ENCODE measurements at regions not wholly inside any gene's neighbourhood (a gene's known extent, or its start where the extent isn't known, plus 50 kb on each side); places are given as distances from the start of the nearest gene placed in this dataset.

DNA sequence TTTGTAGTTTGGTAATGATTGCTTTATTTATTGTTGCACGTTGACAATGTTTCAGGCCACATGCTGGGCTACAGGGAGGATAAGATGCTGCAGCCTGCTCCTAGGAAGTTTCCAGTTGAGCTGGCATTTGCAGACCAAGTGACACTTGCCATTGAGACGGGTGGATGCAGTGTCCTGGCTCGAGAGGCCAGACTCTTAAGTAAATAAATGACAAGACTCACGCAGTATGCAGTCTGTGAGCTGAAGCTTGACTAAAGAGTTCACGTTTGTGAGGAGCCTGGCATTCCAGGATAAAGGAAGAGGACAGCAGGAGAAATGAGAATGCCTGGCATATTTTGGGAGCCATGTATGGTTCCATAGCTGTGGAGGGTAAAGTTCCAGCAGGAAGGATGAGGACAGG, 105.8 kb downstream of the BAMBI start:
- FAIRE-seq, result no peak

DNA sequence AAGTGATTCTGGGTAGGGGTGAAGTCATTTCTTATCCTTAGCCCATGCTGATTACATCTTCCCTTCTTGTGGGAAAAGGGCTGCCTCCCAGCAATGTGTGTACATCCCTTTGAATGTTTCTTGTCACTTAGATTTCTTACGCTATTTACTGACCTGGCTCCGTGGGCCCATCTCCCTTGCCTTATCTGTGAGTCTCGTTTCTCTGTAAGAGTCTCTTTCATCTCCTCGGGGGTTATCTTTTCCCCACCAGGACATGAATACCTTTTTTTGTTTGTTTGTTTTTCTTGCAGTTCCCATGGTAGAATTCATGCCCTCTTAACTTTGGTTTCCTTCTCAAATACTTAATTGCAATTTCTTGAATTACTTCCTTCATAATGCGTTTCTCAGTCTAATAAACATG, 107.7 kb downstream of the BAMBI start:
- FAIRE-seq, result no peak

DNA sequence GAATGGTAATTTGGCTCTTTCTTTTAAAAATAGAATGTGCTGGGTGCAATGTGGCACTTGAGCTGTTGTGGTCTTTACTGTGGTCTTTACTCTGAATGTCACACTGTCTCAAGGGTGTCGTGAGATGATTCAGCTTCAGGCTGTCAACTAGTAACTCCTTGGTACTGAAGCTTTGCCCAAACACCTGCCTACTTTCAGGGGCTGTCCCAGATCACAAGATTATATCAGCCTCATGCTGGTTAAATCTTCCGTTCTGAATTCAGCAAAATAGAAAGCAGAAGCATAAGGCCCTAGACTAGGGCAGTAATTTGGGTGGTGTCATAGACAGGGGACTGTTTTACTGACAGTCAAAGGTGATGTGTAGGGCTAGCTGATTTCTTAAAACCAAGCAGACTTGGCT, 110.9 kb downstream of the BAMBI start:
- no peak for FAIRE-seq

DNA sequence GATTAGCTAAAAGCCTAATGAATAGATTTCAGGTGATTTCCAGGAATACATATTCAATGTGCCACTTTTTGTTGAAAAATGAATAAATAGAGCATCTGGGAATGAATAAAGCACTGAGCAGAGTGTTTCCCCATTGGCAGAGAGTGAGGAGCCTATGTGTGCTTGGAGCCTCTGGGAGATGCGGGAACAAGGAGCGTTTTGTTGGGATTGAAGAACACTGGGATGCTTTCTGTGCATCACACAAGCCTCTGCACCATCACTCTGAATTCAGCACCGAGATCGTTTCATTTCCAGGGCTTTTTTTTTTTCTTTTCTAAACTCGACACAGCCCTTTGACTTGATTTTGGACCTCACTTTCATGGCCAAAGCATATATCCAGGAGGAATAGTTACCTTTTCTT, 111.4 kb downstream of the BAMBI start:
- FAIRE-seq, result no peak

DNA sequence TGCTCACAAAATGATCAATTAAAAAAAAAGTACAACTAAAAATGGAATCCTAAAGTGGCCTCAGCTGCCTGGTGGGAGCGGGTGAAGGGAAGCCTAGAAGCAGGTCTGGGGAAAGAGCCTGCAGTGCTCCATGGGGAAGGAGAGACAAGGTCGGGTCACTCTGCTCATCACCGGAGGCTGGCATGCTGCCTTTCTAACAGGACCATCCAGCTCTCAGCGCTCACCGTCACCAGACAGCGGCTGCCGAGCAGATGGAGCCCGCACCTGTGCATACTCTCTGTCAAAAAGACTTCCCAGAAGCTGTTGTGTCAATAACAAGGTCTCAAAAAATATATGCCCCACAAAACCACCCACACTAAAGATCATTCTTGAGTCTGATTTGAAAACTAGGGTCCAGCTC, 112.8 kb downstream of the BAMBI start:
- FAIRE-seq, result no peak

DNA sequence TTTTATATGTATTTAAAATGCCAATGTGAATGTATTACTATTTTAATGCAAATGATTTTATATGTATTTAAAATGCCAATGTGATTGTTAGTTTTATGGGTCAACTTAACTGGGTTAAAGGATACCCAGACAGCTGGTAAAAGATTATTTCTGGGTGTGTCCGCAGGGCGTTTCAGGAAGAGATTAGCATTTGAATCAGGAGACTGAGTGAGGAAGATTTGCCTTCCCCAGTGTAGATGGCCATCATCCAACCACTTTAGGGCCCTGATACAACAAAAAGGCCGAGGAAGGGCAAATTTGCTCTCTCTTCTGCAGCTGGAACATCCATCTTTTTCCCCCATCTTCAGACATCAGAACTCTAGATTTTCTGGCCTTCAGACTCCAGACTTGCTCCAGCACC, 116.2 kb downstream of the BAMBI start:
- no peak for FAIRE-seq

DNA sequence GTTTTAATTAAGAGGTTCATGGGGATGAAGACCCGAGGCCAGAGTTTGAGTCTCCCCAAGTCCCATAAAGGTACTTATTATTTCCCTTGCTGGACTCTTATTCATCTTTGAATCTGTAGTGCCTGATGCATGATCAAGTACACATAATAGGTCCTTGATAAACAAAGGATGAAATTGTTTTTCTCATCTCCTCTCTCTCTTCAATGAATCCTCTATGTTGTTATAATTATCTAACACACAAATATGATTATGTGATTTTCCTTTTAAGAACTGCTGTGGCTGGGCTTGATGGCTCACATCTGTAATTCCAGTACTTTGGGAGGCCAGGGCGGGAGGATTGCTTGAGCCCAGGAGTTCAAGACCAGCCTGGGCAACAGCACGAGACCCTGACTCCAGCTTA, 117.7 kb downstream of the BAMBI start:
- no peak for FAIRE-seq

DNA sequence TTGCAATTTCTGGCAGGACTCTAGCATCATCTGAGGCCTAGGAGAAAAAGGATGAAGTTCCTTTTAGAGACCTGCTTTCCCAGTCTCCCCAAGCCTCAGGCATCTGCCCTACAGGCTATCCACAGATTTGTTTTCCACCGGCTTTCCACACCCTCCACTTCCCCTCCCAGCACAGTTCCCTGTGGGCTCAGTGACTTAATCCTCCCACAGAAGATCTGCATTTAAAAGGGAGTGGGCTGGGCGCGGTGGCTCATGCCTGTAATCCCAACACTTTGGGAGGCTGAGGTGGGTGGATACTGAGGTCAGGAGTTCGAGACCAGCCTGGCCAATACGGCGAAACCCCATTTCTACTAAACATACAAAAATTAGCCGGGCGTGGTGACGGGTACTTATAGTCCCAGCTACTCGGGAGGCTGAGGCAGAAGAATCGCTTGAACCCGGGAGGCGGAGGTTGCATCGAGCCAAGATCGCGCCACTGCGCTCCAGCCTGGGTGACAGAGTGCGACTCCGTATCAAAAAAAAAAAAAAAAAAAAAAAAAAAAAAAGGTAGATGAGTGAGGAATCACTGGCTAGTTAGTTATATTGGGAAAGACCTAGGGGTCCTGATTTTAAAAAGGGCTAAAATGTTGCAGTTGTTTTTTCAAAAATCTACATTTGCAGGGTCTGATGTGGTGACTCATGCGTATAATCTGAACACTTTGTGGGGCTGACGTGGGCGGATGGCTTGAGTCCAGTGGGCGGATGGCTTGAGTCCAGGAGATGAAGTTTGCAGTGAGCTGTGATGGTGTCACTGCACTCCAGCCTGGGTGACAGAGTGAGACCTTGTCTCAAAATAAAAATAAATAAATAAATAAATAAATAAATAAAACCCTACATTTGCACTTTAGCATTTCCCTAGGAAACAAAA, 119.5 kb downstream of the BAMBI start:
- no peak for FAIRE-seq

DNA sequence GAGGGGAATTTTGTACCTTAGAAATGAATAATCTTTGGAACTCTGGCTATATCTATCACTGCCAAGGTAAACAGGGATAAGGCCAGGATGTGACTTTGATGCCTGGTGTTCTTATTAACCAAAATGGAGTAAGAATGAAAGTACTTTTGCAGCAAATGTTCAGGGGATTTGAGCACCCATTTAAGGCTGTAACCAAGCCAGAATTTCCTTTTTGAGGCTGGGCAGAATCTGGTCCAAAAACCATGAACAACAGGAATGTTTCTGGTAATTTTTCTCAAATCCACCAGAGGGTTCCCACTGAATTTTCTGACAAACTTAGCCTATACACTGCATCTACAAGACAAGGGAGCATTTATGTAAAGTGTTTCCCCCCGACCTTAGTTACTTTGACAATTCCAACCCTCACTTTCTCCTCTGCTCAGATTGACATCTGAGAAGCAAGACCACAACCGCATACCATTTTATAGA, 120.6 kb downstream of the BAMBI start:
- no peak for FAIRE-seq

DNA sequence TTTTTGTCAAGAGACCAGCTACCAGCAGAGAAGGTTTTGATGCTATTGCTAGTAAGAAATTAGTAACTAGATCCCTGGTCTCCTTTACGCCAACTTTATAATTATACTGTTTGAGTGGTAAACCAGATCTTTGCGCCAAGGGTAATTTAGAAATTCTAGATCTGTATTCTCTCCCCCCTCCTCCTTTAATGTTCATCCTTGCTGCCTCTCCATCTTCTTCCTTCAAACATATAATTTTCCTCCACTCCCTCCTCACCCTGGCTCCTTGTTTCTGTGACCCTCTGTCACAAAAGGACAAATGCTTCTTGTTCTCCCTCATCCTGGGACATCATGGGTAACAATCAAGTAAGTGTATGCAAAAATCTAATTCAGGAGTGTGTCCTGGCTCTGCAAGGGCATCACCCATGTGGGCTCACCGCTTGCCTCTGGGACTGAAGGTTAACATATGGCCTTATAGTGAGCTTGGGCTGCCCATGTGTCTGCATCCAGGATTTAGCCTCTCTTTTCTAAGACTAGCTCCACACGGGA, 121.2 kb downstream of the BAMBI start:
- FAIRE-seq, result no peak

DNA sequence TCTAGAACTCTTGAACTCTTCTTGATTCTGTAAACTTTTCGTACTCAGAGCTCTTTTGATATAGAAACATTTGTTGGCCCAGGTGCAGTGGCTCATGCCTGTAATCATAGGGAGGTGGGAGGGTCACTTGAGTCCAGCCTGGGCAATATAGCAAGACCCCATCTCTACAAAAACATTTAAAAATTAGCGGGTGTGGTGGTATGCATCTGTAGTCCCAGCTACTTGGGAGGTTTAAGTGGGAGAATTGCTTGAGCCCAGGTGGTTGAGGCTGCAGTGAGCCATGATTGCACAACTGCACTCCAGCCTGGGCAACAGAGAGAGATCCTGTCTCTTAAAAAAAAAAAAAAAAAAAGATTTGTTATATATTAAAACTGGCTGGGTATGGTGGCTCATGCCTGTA, 121.6 kb downstream of the BAMBI start:
- FAIRE-seq, result no peak

DNA sequence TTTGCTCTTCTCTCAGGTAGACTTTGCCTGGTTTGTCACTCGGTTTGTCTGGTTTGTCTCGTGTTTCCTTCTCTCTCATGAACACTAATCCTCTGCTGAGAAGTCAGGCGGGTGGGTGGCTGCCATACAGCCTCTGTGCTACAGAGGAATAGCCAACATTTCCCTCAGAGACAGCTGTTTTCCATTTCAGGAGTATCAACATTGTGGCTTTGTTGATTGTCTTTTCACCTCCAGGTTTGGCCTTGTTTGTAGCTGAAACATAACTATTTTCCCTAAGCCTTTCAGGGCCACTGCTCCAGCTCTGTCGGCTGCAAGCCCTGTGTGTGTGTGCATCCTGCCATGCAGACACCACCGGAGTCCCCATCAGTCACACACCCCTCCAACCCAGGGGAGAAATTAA, 122.8 kb downstream of the BAMBI start:
- FAIRE-seq, result no peak

DNA sequence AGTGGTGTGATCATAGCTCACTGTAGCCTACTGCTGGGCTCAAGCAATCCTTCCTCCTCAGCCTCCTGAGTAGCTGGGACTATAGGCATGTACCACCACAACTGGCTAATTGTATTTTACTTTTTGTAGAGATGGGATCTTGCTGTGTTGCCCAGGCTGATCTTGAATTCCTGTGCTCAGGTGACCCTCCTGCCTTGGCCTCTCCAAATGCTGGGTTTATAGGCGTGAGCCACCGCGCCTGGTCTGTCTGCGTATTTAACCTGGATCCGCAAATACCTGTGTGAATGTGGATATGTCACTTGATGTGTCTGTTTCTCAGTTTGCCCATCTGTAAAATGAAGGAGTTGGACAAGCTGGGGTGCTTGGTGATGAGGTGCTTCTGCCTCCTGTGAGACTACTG, 123.9 kb downstream of the BAMBI start:
- FAIRE-seq, result no peak

DNA sequence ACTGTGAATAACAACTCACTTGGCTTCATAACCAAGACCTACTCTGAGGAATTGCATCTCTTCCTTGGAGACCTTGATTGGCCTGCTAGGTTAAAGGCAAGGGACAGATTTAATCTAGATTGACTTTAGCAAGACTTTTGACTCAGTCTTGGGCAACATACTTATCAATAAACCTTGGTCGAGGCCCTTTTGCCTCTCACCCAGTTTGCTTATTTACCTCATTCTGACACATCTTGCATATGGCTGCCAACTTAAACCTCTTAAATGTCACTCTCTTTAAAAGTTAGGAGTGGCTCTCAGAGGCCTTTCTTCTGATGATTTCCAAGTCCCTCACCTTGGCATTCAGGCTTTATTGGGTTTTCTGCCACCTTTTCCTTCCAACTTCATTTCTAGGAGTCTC, 124.5 kb downstream of the BAMBI start:
- FAIRE-seq, result no peak

DNA sequence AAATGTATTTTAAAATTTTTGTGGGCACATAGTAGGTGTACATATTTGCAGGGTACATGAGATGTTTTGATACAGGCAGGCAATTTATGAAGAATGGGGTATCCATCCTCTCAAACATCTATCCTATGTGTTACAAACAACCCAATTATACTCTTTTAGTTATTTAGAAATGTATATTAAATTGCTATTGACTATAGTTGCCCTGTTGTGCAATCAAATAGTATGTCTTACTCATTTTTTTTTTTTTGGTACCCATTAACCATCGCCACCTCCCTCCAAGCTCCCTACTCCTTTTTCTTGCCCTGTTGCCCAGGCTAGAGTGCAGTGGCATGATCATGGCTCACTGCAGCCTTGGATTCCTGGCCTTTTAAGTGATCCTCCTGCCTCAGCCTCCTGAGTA, 128.1 kb downstream of the BAMBI start:
- no peak for FAIRE-seq

DNA sequence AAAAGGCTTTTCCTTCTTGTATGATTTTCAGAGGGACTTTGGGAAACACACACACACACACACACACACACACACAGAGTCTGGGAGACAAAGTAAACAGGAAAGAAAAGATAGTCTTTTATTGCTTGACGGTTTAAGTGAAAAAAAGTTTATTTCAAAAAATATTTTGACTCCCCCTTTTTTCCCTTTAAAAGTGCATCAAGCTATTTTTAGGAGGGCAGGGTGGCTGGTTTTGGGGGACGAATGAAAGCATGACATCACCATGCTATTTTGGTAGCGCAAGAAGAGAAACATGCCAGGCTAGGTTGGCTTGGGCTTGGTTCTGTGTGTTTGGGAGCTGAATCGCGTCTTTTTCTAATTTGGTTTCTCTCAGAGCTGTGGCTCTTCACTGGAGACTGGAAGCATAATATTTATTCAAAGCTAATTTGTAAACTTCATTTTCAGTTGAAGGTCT, 129.2 kb downstream of the BAMBI start:
- no peak for FAIRE-seq

DNA sequence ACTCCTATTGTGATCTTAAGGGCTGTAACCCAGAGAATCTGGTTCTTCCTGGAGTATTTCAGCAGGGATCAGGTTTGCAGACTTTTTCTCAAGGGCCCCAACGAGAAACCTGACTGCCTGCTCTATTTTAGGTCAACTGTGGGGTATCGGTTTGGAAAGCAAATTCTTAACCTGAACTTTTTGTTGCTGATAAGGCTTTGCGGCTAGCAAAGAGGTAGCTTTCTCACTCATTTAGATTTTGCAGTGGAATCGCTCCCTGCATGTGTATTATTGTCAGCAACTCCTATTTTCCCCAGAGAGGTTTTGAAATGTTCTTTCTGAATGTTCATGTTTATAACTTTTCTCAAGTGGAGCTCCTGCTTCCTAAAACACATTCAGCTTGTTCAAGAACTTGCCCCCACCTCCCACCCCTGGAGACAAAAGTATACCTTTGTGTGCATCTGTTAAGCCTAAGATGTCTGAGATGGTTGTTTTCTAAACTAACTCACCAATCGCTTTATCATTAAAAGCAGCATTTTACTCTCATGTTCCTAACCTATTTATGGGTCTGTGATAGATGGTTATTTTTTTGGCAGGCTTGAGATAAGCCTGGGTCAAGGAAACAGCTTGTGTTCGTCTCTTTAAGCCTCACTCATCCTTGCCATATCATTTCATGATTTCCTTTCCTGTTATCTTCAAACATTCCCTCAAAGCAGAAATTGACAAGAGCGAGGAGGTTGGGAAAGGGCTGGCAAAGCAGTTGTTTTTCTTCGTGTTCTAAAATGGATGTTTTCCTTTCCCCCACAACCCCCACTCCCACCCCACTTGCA, 129.8 kb downstream of the BAMBI start:
- FAIRE-seq, result no peak

DNA sequence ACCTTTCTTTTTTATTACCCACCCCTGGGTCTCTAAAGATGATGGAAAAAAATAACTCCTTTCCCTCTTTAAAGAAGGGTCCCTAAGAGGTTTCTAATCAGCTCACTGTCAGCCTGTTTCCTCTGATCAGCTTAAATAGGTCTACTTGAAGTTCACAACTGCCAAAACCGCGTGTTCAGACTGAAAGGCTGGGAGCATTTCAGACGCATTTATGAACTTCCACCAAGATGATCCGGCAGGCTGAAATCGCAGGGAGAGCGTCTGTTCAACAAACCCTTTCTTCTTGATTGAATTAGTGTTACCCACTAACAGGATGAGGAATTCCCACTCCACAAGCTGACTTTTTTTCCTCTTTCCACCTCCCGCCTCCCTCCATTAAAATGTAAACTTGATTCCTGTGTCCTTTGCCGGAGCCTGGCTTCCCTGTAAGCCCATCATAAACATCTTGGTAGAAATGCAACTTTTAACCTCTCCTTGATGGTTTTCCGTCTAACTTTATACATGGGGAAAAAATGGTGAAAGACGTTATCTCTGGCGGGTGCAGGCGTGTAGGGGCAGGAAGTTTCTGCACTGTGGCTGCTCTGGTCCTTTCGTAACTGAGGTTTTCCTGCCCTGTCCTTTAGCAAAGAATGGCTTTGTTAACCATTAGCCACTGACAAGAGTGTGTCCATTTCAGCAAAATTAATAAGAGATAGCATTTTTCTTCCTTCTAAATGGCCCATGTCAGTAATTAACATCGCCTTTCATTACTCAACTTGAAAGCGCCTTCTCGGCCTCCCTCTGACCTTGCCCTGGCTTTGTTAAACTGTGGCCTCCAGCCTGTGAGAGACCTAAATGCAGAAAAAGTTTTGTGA, 130.7 kb downstream of the BAMBI start:
- no peak for FAIRE-seq

DNA sequence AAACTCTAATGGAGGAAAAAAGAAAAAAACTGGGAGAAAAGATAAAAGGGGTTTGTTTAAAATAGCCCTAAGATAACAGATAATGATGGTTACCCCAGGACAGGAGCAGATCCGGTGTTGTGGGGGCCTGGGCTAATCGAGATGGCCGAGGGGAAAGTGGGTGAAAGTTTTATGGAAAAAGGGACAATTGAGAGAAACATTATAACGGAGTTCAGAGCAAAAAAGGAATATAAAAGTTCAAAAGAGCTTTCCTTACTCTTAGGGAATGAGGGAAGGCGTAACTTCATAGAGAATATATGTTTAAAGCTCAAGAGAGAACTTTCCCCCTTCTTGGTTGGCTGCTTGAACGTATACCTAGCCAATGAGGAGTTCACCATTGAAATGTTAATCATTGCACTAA, 131.4 kb downstream of the BAMBI start:
- no peak for FAIRE-seq

DNA sequence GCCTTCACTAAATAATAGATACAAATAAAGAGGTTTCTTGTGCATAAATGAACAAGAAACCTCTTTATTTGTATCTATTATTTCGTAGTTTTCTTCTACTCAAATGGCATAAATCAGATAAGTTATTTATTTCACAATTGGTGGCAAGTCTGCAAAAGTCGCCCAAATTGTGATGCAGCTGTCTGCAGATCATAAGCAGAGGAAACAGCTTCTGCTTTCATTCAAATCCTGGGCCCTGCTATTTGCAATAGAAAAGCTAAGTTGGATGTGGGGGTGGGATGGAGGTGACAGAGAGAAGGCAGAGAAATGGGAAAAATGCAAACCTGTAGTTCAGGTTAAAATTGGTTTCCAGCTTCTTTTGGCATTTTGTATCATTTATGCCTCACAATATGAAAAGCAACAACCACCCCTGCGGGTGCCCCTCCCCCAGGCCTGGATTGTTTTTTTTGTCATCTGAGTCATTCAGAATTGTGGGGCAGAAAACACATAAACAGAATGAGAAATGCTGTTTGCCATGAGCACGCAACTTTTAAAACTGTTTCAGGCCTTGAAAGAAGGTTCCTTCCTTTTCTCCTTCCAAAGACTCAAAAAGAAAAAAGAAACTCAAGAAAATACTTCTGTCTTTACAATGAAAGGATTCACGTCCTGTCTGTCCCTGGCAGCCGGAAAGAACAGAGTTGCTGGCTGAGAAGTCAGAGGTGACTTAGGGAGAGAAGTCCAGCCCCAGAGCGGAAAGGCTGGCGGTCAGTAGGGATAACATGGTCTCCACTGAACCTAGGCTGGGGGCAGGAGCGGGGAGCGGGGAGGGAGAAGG, 132.9 kb downstream of the BAMBI start:
- no peak for FAIRE-seq

DNA sequence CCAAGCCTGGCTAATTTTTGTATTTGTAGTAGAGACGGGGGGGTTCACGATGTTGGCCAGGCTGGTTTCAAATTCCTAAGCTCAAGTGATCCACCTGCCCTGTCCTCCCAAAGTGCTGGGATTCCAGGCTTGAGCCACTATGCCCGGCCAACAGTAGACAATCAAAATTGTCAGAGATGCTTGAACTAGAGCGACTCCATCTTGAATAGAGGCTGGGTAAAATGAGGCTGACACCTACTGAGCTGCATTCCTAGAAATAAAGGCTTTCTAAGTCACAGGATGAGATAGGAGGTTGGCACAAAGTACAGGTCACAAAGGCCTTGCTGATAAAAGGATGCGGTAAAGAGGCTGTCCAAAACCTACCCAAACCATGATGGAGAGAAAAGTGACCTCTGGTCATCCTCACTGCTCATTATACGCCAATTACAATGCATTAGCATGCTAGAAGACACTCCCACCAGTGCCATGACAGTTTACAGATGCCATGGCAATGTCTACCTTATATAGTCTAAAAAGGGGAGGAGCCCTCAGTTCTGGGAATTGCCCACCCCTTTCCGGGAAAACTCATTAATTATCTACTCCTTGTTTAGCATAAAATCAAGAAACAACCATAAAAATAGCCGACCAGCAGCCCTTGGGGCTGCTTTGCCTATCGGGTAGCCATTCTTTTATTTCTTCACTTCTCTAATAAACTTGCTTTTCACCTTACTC, 134.5 kb downstream of the BAMBI start:
- no peak for FAIRE-seq
